DOHH2 (cell line): ENCODE measurements at regions not wholly inside any gene's neighbourhood (a gene's known extent, or its start where the extent isn't known, plus 50 kb on each side); places are given as distances from the start of the nearest gene placed in this dataset.

Experiments used
- H3F3A ChIP-seq: fragments of 200-600 bp; sonication (generic), shearing (Covaris generic); 2 replicates; pipeline ENCODE4 v1.6.0; 2016; ENCODE audit warnings: antibody characterized with exemption, mild to moderate bottlenecking; ENCODE audit not compliant: control insufficient read depth, insufficient read depth
- H3K27ac ChIP-seq: fragments of 200-600 bp; sonication (generic); 2 replicates; pipeline ENCODE4 v1.5.1; 2014; ENCODE audit warnings: low read depth, mild to moderate bottlenecking, low read length, moderate library complexity
- H3K27me3 ChIP-seq: fragments of 200-600 bp; sonication (generic); 2 replicates; pipeline ENCODE4 v1.6.1; 2014; ENCODE audit warnings: mild to moderate bottlenecking, low read length, mixed read lengths; ENCODE audit not compliant: control insufficient read depth
- H3K36me3 ChIP-seq: fragments of 200-600 bp; sonication (generic); 2 replicates; pipeline ENCODE4 v1.6.1; 2014; ENCODE audit warnings: mild to moderate bottlenecking, low read length, moderate library complexity, mixed read lengths; ENCODE audit not compliant: control insufficient read depth
- H3K4me1 ChIP-seq: fragments of 200-600 bp; sonication (generic); 2 replicates; pipeline ENCODE4 v1.6.1; 2014; ENCODE audit warnings: mild to moderate bottlenecking, low read length, mixed read lengths; ENCODE audit not compliant: control insufficient read depth
- H3K4me2 ChIP-seq: fragments of 200-600 bp; sonication (generic); 2 replicates; pipeline ENCODE4 v1.6.0; 2014; ENCODE audit warnings: mild to moderate bottlenecking, low read length, moderate library complexity
- H3K4me3 ChIP-seq: fragments of 200-600 bp; sonication (generic); 2 replicates; pipeline ENCODE4 v1.5.1; 2014; ENCODE audit warnings: mild to moderate bottlenecking, low read length, mixed read lengths
- H3K79me2 ChIP-seq: fragments of 200-600 bp; sonication (generic); 2 replicates; pipeline ENCODE4 v1.6.1; 2014; ENCODE audit warnings: mild to moderate bottlenecking, low read length, mixed read lengths; ENCODE audit not compliant: control insufficient read depth
- H3K9me2 ChIP-seq: fragments of 200-600 bp; sonication (generic); replicated peaks from 2 replicates; pipeline ENCODE4 v1.6.1; 2014; ENCODE audit warnings: mild to moderate bottlenecking, low read length, mixed read lengths; ENCODE audit not compliant: control insufficient read depth
- H3K9me3 ChIP-seq: fragments of 200-600 bp; sonication (generic); 2 replicates; pipeline ENCODE4 v1.6.1; 2014; ENCODE audit warnings: antibody characterized with exemption, low read length, mixed read lengths; ENCODE audit not compliant: control insufficient read depth, insufficient read depth
- H4K20me1 ChIP-seq: fragments of 200-600 bp; sonication (generic); 2 replicates; pipeline ENCODE4 v1.6.0; 2014; ENCODE audit warnings: low read depth, mild to moderate bottlenecking, antibody characterized with exemption, low read length, moderate library complexity; ENCODE audit not compliant: control insufficient read depth, insufficient read depth
- EZH2phosphoT487 ChIP-seq: fragments of 200-600 bp; sonication (generic); IDR thresholded peaks from 2 replicates; pipeline ENCODE4 v1.6.1; 2017; ENCODE audit warnings: borderline replicate concordance, mild to moderate bottlenecking, antibody characterized with exemption, low read length, moderate library complexity, mixed read lengths
- TF ChIP-seq, protein P1 (sequence below): fragments of 200-600 bp; sonication (generic); IDR thresholded peaks from one replicate; pipeline ENCODE4 v1.5.1; 2014; ENCODE audit warnings: antibody characterized with exemption, mild to moderate bottlenecking, low read depth, low read length; ENCODE audit not compliant: poor library complexity, severe bottlenecking

DNA sequence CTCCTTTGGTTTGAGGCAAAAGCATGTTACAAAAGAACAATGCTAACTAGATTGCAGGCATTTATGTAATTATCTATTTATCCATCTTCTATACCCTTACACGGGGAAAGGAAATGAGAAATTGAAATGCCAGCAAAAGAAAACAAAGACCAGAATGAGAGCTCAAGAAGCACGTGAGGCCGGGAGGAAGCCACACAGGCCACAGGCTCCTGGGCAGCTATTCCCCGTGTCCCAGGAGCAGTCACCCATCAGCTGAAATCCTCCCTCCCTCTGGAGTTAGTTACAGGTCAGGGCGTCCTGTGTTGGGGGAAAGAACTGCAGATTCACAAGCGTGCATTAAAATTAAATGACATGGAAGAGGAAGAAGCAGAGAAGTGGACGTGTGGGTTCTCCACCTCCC is 64.7 kb upstream of the RPS6KA2 start:
- Histone ChIP-seq H3K4me2 (no peak overlapping the region), H3K4me3 (no peak overlapping the region), H3K27ac (no peak overlapping the region), H3K4me1 (peaks cover 19% of the 10 kb centered on the region), H3K79me2 (no peaks in the 10 kb centered on the region), H4K20me1 (no peaks in the 10 kb centered on the region), H3K27me3 (peaks cover 6% of the 10 kb centered on the region; the same call in 1 of the 2 replicates), H3K9me2 (no peaks in the 10 kb centered on the region), H3F3A (no peaks in the 10 kb centered on the region), H3K36me3 (no peaks in the 10 kb centered on the region), H3K9me3 (no peaks in the 10 kb centered on the region)
- TF ChIP-seq, protein P1, sequence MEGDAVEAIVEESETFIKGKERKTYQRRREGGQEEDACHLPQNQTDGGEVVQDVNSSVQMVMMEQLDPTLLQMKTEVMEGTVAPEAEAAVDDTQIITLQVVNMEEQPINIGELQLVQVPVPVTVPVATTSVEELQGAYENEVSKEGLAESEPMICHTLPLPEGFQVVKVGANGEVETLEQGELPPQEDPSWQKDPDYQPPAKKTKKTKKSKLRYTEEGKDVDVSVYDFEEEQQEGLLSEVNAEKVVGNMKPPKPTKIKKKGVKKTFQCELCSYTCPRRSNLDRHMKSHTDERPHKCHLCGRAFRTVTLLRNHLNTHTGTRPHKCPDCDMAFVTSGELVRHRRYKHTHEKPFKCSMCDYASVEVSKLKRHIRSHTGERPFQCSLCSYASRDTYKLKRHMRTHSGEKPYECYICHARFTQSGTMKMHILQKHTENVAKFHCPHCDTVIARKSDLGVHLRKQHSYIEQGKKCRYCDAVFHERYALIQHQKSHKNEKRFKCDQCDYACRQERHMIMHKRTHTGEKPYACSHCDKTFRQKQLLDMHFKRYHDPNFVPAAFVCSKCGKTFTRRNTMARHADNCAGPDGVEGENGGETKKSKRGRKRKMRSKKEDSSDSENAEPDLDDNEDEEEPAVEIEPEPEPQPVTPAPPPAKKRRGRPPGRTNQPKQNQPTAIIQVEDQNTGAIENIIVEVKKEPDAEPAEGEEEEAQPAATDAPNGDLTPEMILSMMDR, result no peak
- no peak for TF ChIP-seq EZH2phosphoT487

- Histone ChIP-seq H3K27me3 (peaks cover 8% of the 10 kb centered on the region), H4K20me1 (no peaks in the 10 kb centered on the region), H3F3A (no peaks in the 10 kb centered on the region), H3K36me3 (no peaks in the 10 kb centered on the region), H3K4me3 (no peak overlapping the region), H3K9me3 (no peaks in the 10 kb centered on the region), H3K4me1 (peaks cover 23% of the 10 kb centered on the region), H3K79me2 (no peaks in the 10 kb centered on the region), H3K9me2 (no peaks in the 10 kb centered on the region), H3K4me2 (no peak overlapping the region), H3K27ac (no peak overlapping the region)
- TF ChIP-seq EZH2phosphoT487, result no peak
- TF ChIP-seq, protein P1, result no peak
Measured at GRCh38 chr6:166691199-166691598, 64.1 kb upstream of the RPS6KA2 start.

DNA sequence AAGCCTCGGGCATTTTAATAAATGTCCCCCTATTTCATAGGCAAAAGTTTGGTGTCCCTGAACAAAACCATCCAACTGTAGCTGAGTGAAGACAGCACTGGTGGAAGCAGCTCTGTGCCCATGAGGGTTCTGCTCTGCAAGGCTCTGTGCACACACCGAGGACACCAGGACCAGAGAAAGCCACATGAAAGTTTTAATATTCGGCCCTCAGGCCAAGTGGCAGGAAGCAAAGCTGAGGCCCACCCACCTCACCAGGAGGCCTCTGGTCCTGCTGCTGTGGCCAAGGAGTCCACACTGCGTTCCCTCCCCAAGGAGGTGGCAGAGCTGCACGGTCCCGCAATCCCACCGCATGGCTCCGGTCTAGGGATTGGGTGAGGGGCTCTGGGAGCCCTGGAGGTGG is 62.6 kb upstream of the RPS6KA2 start:
- Histone ChIP-seq H3K4me3 (no peak overlapping the region), H3K4me2 (no peak overlapping the region), H3K27ac (no peak overlapping the region), H3K79me2 (no peaks in the 10 kb centered on the region), H3K27me3 (peaks cover 8% of the 10 kb centered on the region), H4K20me1 (no peaks in the 10 kb centered on the region), H3K9me2 (no peaks in the 10 kb centered on the region), H3K36me3 (no peaks in the 10 kb centered on the region), H3K4me1 (peaks cover 24% of the 10 kb centered on the region), H3K9me3 (no peaks in the 10 kb centered on the region), H3F3A (no peaks in the 10 kb centered on the region)
- no peak for TF ChIP-seq EZH2phosphoT487
- TF ChIP-seq, protein P1, result no peak

GRCh38 chr6:166688901-166689300 is 61.9 kb upstream of the RPS6KA2 start:
- Histone ChIP-seq H3K4me1 (peaks cover 24% of the 10 kb centered on the region), H3K27me3 (peaks cover 8% of the 10 kb centered on the region), H3K9me3 (no peaks in the 10 kb centered on the region), H3K27ac (no peak overlapping the region), H3K9me2 (no peaks in the 10 kb centered on the region), H3K4me3 (no peak overlapping the region), H3K79me2 (no peaks in the 10 kb centered on the region), H3K36me3 (no peaks in the 10 kb centered on the region), H3F3A (no peaks in the 10 kb centered on the region), H4K20me1 (no peaks in the 10 kb centered on the region), H3K4me2 (no peak overlapping the region)
- TF ChIP-seq, protein P1, result no peak
- no peak for TF ChIP-seq EZH2phosphoT487
